SK-N-SH (cell line): ENCODE measurements at regions not wholly inside any gene's neighbourhood (a gene's known extent, or its start where the extent isn't known, plus 50 kb on each side); places are given as distances from the start of the nearest gene placed in this dataset.

Experiments used
- CTCF ChIA-PET: fragments of 300-600, 350-600 bp; formaldehyde crosslinking; extraction: SDS; loops from one replicate; lab custom pipeline; 2021; lab: Yijun Ruan, JAX
- POLR2A ChIA-PET: fragments of 350-600 bp; sonication (Branson Sonifier 250); formaldehyde crosslinking; extraction: SDS; loops from one replicate; lab custom pipeline; 2020; ENCODE audit warnings: antibody characterized with exemption, inconsistent platforms; lab: Yijun Ruan, JAX
- DNase-seq: peaks from one replicate; pipeline ENCODE4 v3.0.0; 2012
- H2AFZ ChIP-seq: fragments of 200-600 bp; sonication (generic); 2 replicates; pipeline ENCODE4 v1.8.1; 2016; ENCODE audit warnings: antibody characterized with exemption, mild to moderate bottlenecking, low read depth
- H3F3A ChIP-seq: fragments of 200-600 bp; sonication (generic); replicated peaks from 2 replicates; pipeline ENCODE3; 2016; ENCODE audit warnings: antibody characterized with exemption, mild to moderate bottlenecking; ENCODE audit not compliant: insufficient read depth
- H3K27ac ChIP-seq, 2 experiments: fragments of 200-500 bp in 1 of 2; fragments of 200-600 bp in 1 of 2; sonication (Bioruptor generic) in 1 of 2; sonication (generic), shearing (Covaris generic) in 1 of 2; 2 replicates each; pipeline versions ENCODE4 v1.5.1 to v1.6.1; 2014 to 2016; ENCODE audit warnings: low read depth in 2 of 2, inconsistent platforms in 1 of 2, low read length in 1 of 2, mild to moderate bottlenecking in 1 of 2, mixed read lengths in 1 of 2
- H3K27me3 ChIP-seq: fragments of 200-600 bp; sonication (generic), shearing (Covaris generic); 2 replicates; pipeline ENCODE4 v1.6.1; 2016; ENCODE audit warnings: mixed run types; ENCODE audit not compliant: insufficient read depth
- H3K36me3 ChIP-seq, 2 experiments: fragments of 200-500 bp in 1 of 2; fragments of 200-600 bp in 1 of 2; sonication (Bioruptor generic) in 1 of 2; sonication (generic) in 1 of 2; replicated peaks in 1 of 2; 2 replicates each; pipeline versions ENCODE3 to v1.5.1; 2014 to 2016; ENCODE audit warnings: low read length in 1 of 2, mild to moderate bottlenecking in 1 of 2; ENCODE audit not compliant: insufficient read depth in 2 of 2, control insufficient read depth in 1 of 2
- H3K4me1 ChIP-seq, 2 experiments: fragments of 200-500 bp in 1 of 2; fragments of 200-600 bp in 1 of 2; sonication (Bioruptor generic) in 1 of 2; sonication (generic), shearing (Covaris generic) in 1 of 2; 2 replicates each; pipeline versions ENCODE4 v1.5.1 to v1.6.1; 2014 to 2016; ENCODE audit warnings: low read depth in 1 of 2, low read length in 1 of 2, mixed run types in 1 of 2; ENCODE audit not compliant: insufficient read depth in 2 of 2, control insufficient read depth in 1 of 2
- H3K4me2 ChIP-seq: fragments of 200-600 bp; sonication (generic), shearing (Covaris generic); 2 replicates; pipeline ENCODE4 v1.6.1; 2017; ENCODE audit warnings: mixed run types
- H3K4me3 ChIP-seq, 2 experiments: fragments of 200-500 bp in 1 of 2; fragments of 200-600 bp in 1 of 2; sonication (Bioruptor generic) in 1 of 2; sonication (generic), shearing (Covaris generic) in 1 of 2; 2 replicates each; pipeline versions ENCODE4 v1.5.1 to v1.8.1; 2014 to 2016; ENCODE audit warnings: low read depth in 2 of 2, inconsistent platforms in 1 of 2, low read length in 1 of 2, mild to moderate bottlenecking in 1 of 2, mixed read lengths in 1 of 2, moderate library complexity in 1 of 2
- H3K79me2 ChIP-seq: fragments of 200-600 bp; sonication (generic); 2 replicates; pipeline ENCODE4 v1.8.1; 2017; ENCODE audit warnings: mild to moderate bottlenecking; ENCODE audit not compliant: insufficient read depth
- H3K9ac ChIP-seq: fragments of 200-600 bp; sonication (generic); 2 replicates; pipeline ENCODE4 v1.6.1; 2017; ENCODE audit warnings: mixed run types
- H3K9me2 ChIP-seq: fragments of 200-600 bp; sonication (generic); 2 replicates; pipeline ENCODE4 v1.6.1; 2017; ENCODE audit warnings: mixed run types
- H3K9me3 ChIP-seq: fragments of 200-600 bp; sonication (generic); 2 replicates; pipeline ENCODE4 v1.6.1; 2017; ENCODE audit warnings: mixed run types, mild to moderate bottlenecking, moderate library complexity
- H4K20me1 ChIP-seq: fragments of 200-600 bp; sonication (generic); 2 replicates; pipeline ENCODE4 v1.6.1; 2017; ENCODE audit warnings: mild to moderate bottlenecking, mixed run types; ENCODE audit not compliant: insufficient read depth
- ELF1 ChIP-seq: IDR thresholded peaks from 2 replicates; pipeline ENCODE4 v1.4.0; 2012
- EP300 ChIP-seq, 2 experiments: IDR thresholded peaks; 2 replicates each; pipeline versions ENCODE4 v1.4.0 to v1.6.1; 2012; ENCODE audit warnings: borderline replicate concordance in 1 of 2, low read depth in 1 of 2, low read length in 1 of 2
- EZH2phosphoT487 ChIP-seq: fragments of 200-600 bp; sonication (generic); IDR thresholded peaks from 2 replicates; pipeline ENCODE4 v1.6.1; 2017; ENCODE audit warnings: low read depth, mixed run types, mild to moderate bottlenecking, antibody characterized with exemption, moderate library complexity, borderline replicate concordance
- FOSL2 ChIP-seq: IDR thresholded peaks from 2 replicates; pipeline ENCODE4 v1.4.0; 2012; ENCODE audit warnings: low read depth, mild to moderate bottlenecking, moderate library complexity, borderline replicate concordance
- FOXJ3 ChIP-seq: sonication (generic); formaldehyde crosslinking; IDR thresholded peaks from 2 replicates; pipeline ENCODE4 v1.5.1; 2020; ENCODE audit warnings: mild to moderate bottlenecking, missing genetic modification reagents
- JUND ChIP-seq: IDR thresholded peaks from 2 replicates; pipeline ENCODE4 v1.4.0; 2012
- MXI1 ChIP-seq: IDR thresholded peaks from 2 replicates; pipeline ENCODE4 v1.6.1; 2012; ENCODE audit warnings: mild to moderate bottlenecking, low read depth, low read length, improper control_type of control experiment
- NRF1 ChIP-seq: IDR thresholded peaks from 2 replicates; pipeline ENCODE4 v1.6.1; 2012; ENCODE audit warnings: low read depth, mild to moderate bottlenecking, low read length
- POLR2AphosphoS5 ChIP-seq: IDR thresholded peaks from 2 replicates; pipeline ENCODE4 v1.6.1; 2012; ENCODE audit warnings: low read depth, low read length
- RFX5 ChIP-seq: IDR thresholded peaks from 2 replicates; pipeline ENCODE4 v1.6.1; 2012; ENCODE audit warnings: mild to moderate bottlenecking, improper control_type of control experiment, low read length
- RXRA ChIP-seq: IDR thresholded peaks from 2 replicates; pipeline ENCODE4 v1.4.0; 2012; ENCODE audit warnings: low read depth, mild to moderate bottlenecking, borderline replicate concordance
- SIN3A ChIP-seq: IDR thresholded peaks from 2 replicates; pipeline ENCODE4 v1.6.1; 2012; ENCODE audit warnings: low read depth, mild to moderate bottlenecking, low read length, moderate library complexity, borderline replicate concordance
- TCF12 ChIP-seq: IDR thresholded peaks from 2 replicates; pipeline ENCODE4 v1.4.0; 2012
- TEAD4 ChIP-seq: IDR thresholded peaks from 2 replicates; pipeline ENCODE4 v1.4.0; 2012; ENCODE audit warnings: mild to moderate bottlenecking, borderline replicate concordance; ENCODE audit not compliant: insufficient read depth
- USF1 ChIP-seq: IDR thresholded peaks from 2 replicates; pipeline ENCODE4 v1.4.0; 2012; ENCODE audit warnings: low read depth, borderline replicate concordance
- USF2 ChIP-seq: fragments of 150-350 bp; IDR thresholded peaks from 2 replicates; pipeline ENCODE4 v1.6.1; 2017; ENCODE audit warnings: antibody characterized with exemption, low read length, low read depth, borderline replicate concordance
- WGBS: methylation state at CpG from one replicate; pipeline ENCODE4 v1.1.6; 2017; ENCODE audit warnings: low lambda C conversion rate; 5-methylcytosine and 5-hydroxymethylcytosine counted together
- TF ChIP-seq, protein P1 (sequence below): IDR thresholded peaks from 2 replicates; pipeline ENCODE4; 2012
- TF ChIP-seq, protein P2 (sequence below): IDR thresholded peaks from 2 replicates; pipeline ENCODE4 v1.6.1; 2012; ENCODE audit warnings: mild to moderate bottlenecking, low read depth, low read length, moderate library complexity
- TF ChIP-seq, protein P3 (sequence below): fragments of 150-350 bp; IDR thresholded peaks from 2 replicates; pipeline ENCODE4 v1.6.1; 2016; ENCODE audit warnings: mild to moderate bottlenecking, low read depth, low read length

DNA sequence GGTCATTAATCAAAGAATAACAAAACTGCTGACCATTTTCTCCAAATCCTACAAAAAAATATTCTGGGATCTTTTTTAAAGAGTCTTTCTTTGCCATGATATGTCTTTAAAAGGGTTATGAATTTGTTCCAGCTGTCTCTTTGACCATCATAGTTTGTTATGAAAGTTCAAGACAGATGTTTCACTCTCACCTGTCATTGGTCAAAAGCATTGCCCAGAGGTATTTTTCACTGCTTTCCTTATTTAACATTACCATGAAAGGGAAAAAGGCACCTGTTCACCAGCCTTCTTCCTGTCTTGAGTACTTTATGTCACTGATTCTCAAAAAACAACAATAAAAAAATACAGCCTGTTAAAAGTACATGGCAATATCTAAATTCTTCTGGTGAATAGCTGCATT, 643.8 kb downstream of the FAT4 start (continued):
- TF ChIP-seq POLR2AphosphoS5 = no peak
- no peak for TF ChIP-seq JUND
- TF ChIP-seq, protein P1, sequence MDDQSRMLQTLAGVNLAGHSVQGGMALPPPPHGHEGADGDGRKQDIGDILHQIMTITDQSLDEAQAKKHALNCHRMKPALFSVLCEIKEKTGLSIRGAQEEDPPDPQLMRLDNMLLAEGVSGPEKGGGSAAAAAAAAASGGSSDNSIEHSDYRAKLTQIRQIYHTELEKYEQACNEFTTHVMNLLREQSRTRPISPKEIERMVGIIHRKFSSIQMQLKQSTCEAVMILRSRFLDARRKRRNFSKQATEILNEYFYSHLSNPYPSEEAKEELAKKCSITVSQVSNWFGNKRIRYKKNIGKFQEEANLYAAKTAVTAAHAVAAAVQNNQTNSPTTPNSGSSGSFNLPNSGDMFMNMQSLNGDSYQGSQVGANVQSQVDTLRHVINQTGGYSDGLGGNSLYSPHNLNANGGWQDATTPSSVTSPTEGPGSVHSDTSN = no peak
- no peak for TF ChIP-seq EP300 (IDR thresholded peaks at IDR 0.05; ENCODE audit: borderline replicate concordance in 1 of 2, low read depth in 1 of 2, low read length in 1 of 2)
- TF ChIP-seq RFX5 = no peak
- TF ChIP-seq, all 33 proteins: peak for 0

- Histone ChIP-seq H3K27me3 (no peaks in the 10 kb centered on the region), H3K36me3 (no peaks in the 10 kb centered on the region), H3K4me1 (peaks cover 0 to 6% of the 10 kb centered on the region in 2 experiments; a peak in 1 of 4 replicates), H2AFZ (no peak overlapping the region), H3K4me2 (no peak overlapping the region), H3K27ac (no peak overlapping the region), H4K20me1 (no peaks in the 10 kb centered on the region), H3K9me2 (no peaks in the 10 kb centered on the region), H3K4me3 (no peak overlapping the region), H3K9me3 (no peaks in the 10 kb centered on the region), H3K79me2 (no peaks in the 10 kb centered on the region), H3F3A (no peaks in the 10 kb centered on the region), H3K9ac (no peak overlapping the region)
- ChIA-PET POLR2A (interaction anchor here (0.7 kb wide), 1 partner anchor 480 kb away, joined by 3 read pairs; no protein-coding TSS in a partner anchor), CTCF (no interaction called here)
- WGBS = 75% methylated on average over 5 of the region's 5 CpGs
- DNase-seq = no peak
- TF ChIP-seq SIN3A (no peak), RFX5 (no peak), NRF1 (no peak), RXRA (no peak), FOXJ3 (no peak), FOSL2 (no peak)
These were observed 646.9 kb downstream of the FAT4 start for GRCh38 chr4:125961626-125962025.

GRCh38 chr4:125975861-125976397, 661.2 kb downstream of the FAT4 start:
- no peak overlapping the region for H3K9ac ChIP-seq
- H3K4me2 ChIP-seq = no peak overlapping the region
- no peak overlapping the region for H2AFZ ChIP-seq
- no peaks in the 10 kb centered on the region for H4K20me1 ChIP-seq
- CTCF ChIA-PET = no interaction called here
- no peak overlapping the region for H3K4me3 ChIP-seq
- no peaks in the 10 kb centered on the region for H3K36me3 ChIP-seq
- POLR2A ChIA-PET = no interaction called here
- no peak for DNase-seq
- H3K79me2 ChIP-seq = no peaks in the 10 kb centered on the region
- WGBS = 88% methylated on average over 4 of the region's 4 CpGs
- H3F3A ChIP-seq = no peaks in the 10 kb centered on the region
- H3K27ac ChIP-seq = no peak overlapping the region
- H3K4me1 ChIP-seq = no peaks in the 10 kb centered on the region
- no peaks in the 10 kb centered on the region for H3K27me3 ChIP-seq
- no peaks in the 10 kb centered on the region for H3K9me2 ChIP-seq
- no peaks in the 10 kb centered on the region for H3K9me3 ChIP-seq
- TF ChIP-seq EZH2phosphoT487 (no peak), USF2 (no peak), RFX5 (no peak), TEAD4 (no peak), USF1 (no peak), POLR2AphosphoS5 (no peak), ELF1 (no peak), MXI1 (no peak), TCF12 (no peak)
- TF ChIP-seq, protein P2, sequence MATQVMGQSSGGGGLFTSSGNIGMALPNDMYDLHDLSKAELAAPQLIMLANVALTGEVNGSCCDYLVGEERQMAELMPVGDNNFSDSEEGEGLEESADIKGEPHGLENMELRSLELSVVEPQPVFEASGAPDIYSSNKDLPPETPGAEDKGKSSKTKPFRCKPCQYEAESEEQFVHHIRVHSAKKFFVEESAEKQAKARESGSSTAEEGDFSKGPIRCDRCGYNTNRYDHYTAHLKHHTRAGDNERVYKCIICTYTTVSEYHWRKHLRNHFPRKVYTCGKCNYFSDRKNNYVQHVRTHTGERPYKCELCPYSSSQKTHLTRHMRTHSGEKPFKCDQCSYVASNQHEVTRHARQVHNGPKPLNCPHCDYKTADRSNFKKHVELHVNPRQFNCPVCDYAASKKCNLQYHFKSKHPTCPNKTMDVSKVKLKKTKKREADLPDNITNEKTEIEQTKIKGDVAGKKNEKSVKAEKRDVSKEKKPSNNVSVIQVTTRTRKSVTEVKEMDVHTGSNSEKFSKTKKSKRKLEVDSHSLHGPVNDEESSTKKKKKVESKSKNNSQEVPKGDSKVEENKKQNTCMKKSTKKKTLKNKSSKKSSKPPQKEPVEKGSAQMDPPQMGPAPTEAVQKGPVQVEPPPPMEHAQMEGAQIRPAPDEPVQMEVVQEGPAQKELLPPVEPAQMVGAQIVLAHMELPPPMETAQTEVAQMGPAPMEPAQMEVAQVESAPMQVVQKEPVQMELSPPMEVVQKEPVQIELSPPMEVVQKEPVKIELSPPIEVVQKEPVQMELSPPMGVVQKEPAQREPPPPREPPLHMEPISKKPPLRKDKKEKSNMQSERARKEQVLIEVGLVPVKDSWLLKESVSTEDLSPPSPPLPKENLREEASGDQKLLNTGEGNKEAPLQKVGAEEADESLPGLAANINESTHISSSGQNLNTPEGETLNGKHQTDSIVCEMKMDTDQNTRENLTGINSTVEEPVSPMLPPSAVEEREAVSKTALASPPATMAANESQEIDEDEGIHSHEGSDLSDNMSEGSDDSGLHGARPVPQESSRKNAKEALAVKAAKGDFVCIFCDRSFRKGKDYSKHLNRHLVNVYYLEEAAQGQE = no peak
- TF ChIP-seq, protein P3, sequence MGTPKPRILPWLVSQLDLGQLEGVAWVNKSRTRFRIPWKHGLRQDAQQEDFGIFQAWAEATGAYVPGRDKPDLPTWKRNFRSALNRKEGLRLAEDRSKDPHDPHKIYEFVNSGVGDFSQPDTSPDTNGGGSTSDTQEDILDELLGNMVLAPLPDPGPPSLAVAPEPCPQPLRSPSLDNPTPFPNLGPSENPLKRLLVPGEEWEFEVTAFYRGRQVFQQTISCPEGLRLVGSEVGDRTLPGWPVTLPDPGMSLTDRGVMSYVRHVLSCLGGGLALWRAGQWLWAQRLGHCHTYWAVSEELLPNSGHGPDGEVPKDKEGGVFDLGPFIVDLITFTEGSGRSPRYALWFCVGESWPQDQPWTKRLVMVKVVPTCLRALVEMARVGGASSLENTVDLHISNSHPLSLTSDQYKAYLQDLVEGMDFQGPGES = no peak
